Activated naive CD8-positive, alpha-beta T cell treated with anti-CD3 and anti-CD28 coated beads, Interleukin-2, amount 50 U/mL, for 24 hours (primary cell): ENCODE measurements at regions not wholly inside any gene's neighbourhood (a gene's known extent, or its start where the extent isn't known, plus 50 kb on each side); places are given as distances from the start of the nearest gene placed in this dataset.

Experiments
- ATAC-seq: fragments of 150-1000 bp; cut with Tn5 transposase; one replicate; pipeline ENCODE4 v1.10.0; 2021
- DNase-seq: peaks from one replicate; pipeline ENCODE4 v3.0.0; 2021
- H3K27ac Mint-ChIP-seq: one replicate; pipeline ENCODE4 v1.8.0; 2021; ENCODE audit warnings: mild to moderate bottlenecking, mixed read lengths
- H3K27me3 Mint-ChIP-seq: one replicate; pipeline ENCODE4 v1.8.0; 2021; ENCODE audit warnings: mixed read lengths
- H3K36me3 Mint-ChIP-seq: one replicate; pipeline ENCODE4 v1.8.0; 2021; ENCODE audit warnings: low read depth, mixed read lengths
- H3K4me1 Mint-ChIP-seq: one replicate; pipeline ENCODE4 v1.8.0; 2021; ENCODE audit warnings: mixed read lengths
- H3K4me3 Mint-ChIP-seq: one replicate; pipeline ENCODE4 v1.8.0; 2021; ENCODE audit warnings: mild to moderate bottlenecking, moderate library complexity, mixed read lengths
- H3K9me3 Mint-ChIP-seq: one replicate; pipeline ENCODE4 v1.8.0; 2021; ENCODE audit warnings: mixed read lengths

DNA sequence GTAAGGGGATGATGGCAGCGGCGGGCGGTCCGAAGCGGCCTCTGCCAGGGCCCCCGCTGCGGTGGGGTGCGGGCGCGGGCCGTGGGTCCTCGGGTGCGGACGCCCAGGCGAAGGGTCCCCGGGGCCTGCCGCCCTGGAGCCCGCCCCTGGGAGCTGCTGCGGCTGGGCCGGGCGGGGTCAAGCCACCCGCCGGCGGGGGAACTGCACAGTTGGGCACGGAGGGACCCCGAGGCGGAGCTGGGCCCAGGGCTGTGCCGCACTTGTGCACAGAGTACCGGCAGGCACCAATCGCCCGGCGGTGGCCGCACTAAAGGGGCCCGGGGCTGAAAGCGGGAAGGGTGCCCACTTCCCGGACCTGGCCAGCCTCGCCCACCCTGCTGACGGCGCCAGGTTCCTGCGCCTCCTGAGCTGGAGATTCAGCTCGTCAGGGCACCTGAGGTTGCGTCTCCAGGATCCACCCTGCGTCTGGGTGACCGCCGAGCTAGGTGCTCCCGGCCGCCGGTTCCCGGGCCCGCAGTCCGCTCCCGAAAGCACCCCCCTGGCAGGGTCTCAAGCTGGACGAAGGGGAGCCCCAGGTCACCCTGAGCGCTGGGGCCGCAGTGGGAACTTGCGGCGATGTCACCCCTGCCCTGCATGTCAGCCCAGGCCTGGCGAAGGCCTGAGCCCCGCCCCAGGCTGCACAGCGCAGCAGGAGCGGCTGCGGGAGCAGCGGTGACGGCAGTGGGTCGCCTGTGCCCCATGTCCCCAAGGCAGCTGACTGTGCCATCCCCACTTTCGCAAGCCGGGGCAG lies 56.7 kb upstream of the ETV3 start:
- ATAC-seq (no peak), DNase-seq (no peak)
- Mint-ChIP-seq H3K27me3 (peaks cover 29% of the 10 kb centered on the region), H3K4me1 (no peaks in the 10 kb centered on the region), H3K36me3 (no peaks in the 10 kb centered on the region), H3K4me3 (no peak overlapping the region), H3K9me3 (no peaks in the 10 kb centered on the region), H3K27ac (no peak overlapping the region)

DNA sequence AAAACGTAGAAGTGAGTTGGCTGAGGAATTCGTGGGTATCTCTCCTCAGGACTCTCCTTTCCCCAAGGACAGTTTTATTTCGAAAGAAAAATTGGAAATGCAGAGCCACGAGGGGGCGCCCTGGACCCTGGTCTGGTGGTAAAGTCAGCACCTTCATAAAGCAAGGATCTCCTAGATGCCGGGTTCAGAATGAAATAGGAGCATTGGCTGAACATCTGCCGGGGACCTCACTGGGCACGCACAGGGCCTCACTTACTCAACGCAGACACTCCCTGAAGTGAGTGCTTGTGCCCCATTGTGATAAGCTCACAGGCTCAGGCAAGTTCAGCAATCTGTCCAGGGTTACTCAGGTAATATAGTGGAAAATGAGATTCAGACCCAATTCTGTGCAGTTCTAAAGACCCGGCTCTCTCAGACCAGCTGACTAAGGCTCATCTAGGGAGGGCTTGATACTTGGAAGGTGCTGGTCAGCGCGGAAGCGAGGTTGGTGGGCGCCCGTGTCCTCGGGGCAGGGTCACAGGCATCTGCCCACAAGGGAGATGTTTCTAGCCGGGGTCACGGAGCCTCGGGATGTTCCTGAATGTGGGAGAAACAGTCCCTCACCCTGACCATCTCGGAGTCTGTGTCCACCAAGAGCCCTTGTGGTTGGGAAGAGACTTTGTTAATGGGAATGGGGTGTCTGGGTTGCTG lies 55.7 kb upstream of the ETV3 start:
- Mint-ChIP-seq H3K27ac (no peak overlapping the region), H3K4me1 (no peaks in the 10 kb centered on the region), H3K9me3 (no peaks in the 10 kb centered on the region), H3K27me3 (peaks cover 32% of the 10 kb centered on the region), H3K4me3 (no peak overlapping the region), H3K36me3 (no peaks in the 10 kb centered on the region)
- DNase-seq (peak; percentile 77), ATAC-seq (no peak)

DNA sequence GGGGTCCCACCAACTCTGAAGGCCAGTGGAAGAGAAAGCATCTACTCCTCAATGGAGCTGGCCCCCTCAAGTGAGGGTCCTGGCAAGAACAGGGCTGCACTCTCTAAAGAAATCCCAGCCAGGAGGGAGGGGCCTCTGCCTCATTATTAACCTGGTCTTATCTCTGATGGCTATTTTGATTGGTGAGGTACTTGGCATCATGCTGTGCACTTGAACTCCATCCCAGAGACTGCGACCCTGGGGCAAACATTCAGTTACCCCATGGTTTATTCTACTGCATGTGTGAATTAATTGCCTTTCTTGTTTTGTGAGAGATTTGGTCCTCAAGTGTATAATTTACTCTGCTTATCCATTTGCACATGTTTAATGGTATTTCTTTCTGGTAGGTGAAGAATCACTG lies 55.0 kb upstream of the ETV3 start:
- H3K27ac Mint-ChIP-seq, result no peak overlapping the region

DNA sequence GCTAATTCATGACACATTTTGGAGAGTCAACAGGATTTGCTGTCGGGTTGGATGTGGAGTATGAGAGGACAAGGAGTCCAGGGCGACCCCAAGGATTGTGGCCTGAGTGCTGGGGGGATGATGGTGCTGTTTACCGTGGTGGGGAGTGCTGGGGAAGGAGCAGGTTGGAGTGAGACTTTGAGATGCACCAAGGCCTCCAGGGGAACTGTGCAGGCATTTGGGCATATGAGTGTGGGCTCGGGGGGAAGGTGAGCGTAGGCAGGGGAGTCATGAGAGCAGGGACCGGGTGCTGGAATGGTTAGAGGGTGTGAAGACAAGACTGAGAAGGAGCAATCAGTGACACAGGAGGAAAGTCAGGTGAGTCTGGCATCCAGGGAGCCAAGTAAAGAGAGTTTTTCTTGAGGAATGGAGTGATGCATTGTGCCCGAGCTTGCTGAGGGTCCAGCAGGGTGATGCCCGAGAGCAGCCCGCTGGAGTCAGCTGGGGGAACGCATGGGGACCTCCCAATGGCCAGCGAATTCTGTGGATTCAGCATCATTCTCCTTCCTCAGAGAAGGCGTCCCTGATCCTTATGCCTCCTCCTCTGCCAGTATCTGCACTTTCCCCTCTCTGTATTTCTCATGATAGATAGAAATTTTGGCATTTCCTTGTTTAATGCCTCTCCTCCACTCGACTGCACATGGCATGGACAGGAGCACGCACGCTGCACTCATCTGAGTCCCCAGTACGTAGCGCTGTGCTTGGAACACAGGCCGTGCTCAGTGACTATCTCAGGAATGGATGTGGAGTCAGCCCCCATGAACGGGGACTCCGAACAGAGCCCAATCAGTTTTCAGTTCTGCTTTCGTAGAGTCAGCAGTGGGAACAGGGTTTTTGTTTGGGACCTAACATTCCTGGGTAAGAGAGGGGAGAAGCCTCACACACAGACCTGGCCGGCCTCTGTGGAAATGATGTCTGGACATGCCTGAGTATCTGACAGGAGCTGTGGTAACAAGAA lies 52.1 kb upstream of the ETV3 start:
- ATAC-seq (no peak), DNase-seq (no peak)
- no peak overlapping the region for H3K27ac Mint-ChIP-seq
- no peak overlapping the region for H3K4me3 Mint-ChIP-seq
- no peaks in the 10 kb centered on the region for H3K4me1 Mint-ChIP-seq
- peaks cover 26% of the 10 kb centered on the region for H3K27me3 Mint-ChIP-seq
- H3K9me3 Mint-ChIP-seq, result no peaks in the 10 kb centered on the region
- H3K36me3 Mint-ChIP-seq, result no peaks in the 10 kb centered on the region

More for the DNA sequence above, 55.0 kb upstream of the ETV3 start:
- DNase-seq (no peak), ATAC-seq (no peak)
- Mint-ChIP-seq H3K36me3 (no peaks in the 10 kb centered on the region), H3K4me1 (no peaks in the 10 kb centered on the region), H3K9me3 (no peaks in the 10 kb centered on the region), H3K4me3 (no peak overlapping the region), H3K27me3 (peaks cover 32% of the 10 kb centered on the region)

DNA sequence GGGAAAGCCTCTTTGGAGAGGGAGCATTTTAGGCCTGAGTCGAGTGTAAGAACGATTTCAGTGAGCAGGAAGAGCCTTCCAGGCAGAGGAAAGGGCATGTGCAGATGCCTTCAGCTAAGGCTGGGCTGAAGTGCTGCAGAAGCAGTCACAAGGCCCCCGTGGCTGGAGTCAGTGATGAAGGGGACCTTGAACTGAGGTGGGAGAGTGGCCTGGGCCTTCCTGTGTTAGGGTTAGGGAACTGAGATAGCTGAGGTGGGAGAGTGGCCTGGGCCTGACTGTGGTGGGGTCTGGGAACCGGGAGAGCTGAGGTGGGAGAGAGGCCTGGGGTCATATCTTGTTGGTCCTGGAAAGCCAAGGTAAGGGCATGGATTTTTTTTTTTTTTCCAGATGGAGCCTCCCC lies 50.9 kb upstream of the ETV3 start:
- Mint-ChIP-seq H3K27ac (no peak overlapping the region), H3K4me3 (no peak overlapping the region), H3K4me1 (no peaks in the 10 kb centered on the region), H3K9me3 (no peaks in the 10 kb centered on the region), H3K27me3 (peaks cover 23% of the 10 kb centered on the region), H3K36me3 (no peaks in the 10 kb centered on the region)
- ATAC-seq (no peak), DNase-seq (no peak)
